GM19043 (cell line): ENCODE measurements at regions not wholly inside any gene's neighbourhood (a gene's known extent, or its start where the extent isn't known, plus 50 kb on each side); places are given as distances from the start of the nearest gene placed in this dataset.
"Not testable (repeated sequence)": the region's sequence is repeated elsewhere in the genome, so short reads cannot be mapped to it uniquely, and the experiment has no call there.

Experiments
- ATAC-seq: cut with Tn5 transposase; IDR thresholded peaks from one replicate; pipeline ENCODE4 v1.9.1; 2021; ENCODE audit warnings: low read depth; ENCODE audit not compliant: unreplicated experiment

DNA sequence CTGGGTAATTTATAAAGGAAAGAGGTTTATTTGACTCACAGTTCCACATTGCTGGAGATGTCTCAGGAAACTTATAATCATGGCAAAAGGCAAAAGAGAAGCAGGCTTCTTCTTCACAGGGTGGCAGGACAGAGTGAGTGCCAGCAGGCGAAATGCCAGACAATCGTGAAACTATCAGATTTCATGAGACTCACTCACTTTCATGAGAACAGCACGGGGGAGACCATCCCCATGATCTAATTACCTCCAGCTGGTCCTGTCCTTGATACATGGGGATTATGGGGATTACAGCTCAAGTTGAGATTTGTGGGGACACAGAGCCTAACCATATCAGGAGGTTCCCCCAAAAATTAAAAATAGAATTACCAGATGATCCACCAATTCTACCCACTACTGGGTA is 675.5 kb upstream of the SLC8A1 start:
- no peak for ATAC-seq

DNA sequence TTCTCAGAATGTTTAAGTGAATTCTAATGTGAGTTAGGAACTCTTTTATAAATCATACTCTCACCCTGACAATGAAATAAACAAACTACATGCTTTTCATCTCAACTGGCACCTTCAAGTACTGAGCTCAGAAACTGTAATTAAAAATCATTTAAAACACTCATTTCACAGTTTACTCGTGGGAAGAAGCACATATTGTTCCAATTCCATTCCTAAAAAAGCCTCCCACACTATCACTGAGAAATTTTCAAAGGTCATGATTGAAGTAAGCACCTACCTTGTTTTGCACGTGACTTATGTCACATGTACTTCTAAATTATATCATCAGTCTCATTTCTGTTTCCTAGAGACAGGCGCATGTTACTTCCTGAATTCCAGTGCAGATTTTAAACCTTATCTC is 678.1 kb upstream of the SLC8A1 start:
- no peak for ATAC-seq

DNA sequence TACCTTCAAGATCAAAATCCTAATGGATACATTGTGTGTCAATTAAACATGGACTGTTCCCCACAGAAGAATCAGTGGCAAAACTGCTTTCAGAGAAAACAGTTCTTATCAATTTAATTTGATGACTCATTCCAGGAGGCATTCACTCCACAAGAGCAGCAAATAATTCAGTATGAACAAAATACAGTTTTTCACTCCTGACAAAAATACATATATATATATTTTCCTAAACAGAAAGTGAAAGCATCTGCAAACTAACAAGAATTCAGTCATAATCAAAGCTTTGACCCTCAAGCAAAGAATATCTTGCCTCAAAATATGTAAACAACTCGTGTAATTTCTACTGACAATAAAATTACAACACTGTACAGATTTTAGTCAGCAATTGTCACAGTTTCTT is 685.1 kb upstream of the SLC8A1 start:
- no peak for ATAC-seq

DNA sequence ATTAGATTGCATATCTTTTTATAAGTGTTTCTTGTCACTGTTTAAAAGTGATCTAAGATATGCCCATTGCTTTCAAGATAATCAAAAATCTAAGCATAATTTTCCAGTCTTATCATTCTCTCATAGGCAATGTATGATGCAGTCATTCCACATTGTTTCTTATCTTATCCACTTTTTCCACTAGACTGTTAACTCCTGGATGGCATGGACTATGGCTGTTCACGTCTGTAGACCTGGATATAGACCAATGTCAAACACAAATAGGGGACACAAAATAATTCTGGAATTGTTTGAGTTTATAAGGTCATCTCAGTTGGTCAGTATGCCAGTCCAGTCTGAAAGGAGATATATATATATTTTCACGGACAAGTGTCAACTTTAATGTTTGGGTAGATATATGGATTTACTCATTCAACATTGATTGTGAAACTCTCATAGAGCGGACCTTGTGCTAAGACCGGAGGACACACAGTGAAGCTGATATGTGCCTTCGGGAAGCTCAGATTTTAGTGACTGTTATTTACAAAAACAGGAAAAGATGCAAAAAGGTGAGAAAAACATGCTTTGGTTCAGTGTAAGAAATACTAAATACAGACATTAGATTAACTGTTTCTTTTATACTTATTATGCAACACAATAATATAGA is 689.4 kb upstream of the SLC8A1 start:
- no peak for ATAC-seq

DNA sequence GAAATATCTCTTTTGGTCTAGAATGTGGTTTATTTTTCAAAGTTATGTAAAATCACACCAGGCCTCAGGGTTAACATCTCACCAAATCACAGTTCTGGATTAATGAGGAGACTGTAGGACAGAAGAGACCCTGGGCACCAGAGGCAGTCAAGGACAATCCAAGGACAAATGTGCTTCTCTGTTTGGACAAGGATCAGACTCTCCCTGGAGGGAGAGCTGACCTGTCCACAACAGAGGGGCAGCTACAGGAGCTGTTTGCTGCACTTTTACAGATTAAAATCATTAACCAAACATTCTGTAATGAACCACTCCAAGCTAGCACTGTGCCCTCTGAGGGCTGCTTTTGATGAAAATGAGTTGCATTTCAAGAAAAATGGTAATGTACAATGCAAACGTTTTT is 690.6 kb upstream of the SLC8A1 start:
- no peak for ATAC-seq

DNA sequence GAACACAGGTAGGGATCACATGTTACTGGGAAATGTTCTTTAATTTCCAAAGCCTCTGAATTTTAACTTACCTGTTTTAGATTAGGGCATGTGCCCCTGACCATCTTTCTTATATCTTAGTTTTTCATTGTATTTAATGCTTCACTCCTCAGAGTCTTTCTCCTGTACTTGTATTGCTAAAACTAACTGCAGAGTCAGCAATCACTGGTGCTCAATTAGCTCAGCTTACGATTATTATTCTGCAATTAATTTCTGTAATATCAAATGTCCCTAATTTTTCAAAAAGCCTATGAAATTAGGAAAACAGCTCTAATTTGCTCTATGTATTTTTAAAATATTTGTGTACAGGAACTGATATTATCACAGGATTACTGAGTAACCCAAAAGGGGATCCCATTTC is 693.2 kb upstream of the SLC8A1 start:
- ATAC-seq: no peak

DNA sequence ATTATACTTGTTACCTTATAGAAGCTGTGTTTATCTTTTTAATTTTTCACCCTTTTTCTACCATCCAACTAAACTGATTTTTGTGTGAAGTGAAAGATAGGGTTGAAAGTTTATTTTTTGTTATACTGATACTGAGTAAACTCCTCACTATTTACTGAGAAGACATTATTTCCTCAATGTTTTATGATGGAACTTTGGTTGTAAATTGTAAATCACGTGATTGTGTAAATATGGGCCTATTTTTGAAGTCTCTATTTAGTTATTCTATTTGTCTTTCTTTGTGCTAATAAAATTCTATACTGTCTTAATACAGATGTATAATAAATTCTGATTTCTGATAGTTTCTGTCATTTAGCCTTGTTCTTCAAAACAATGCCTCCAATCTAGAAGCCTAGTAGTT is 697.2 kb upstream of the SLC8A1 start:
- ATAC-seq: no peak

DNA sequence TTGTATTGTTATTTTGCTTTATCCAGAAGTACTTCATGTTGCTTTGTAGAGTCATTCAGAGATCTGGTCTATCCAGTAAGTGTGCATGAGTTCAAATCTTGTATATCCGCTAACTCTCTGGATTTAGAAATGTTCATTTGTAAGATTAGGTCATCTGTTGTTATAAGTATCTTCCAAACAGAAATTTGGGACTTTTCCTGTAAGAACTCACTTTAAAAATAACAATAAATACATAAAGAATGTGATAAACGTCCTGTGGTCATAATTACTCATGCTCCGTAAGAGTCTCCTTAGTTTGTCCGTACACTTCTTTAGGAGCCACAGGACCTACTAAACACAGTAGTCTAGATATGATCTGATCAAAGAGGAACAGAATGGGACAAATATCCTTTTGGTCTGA is 699.9 kb upstream of the SLC8A1 start:
- no peak for ATAC-seq

DNA sequence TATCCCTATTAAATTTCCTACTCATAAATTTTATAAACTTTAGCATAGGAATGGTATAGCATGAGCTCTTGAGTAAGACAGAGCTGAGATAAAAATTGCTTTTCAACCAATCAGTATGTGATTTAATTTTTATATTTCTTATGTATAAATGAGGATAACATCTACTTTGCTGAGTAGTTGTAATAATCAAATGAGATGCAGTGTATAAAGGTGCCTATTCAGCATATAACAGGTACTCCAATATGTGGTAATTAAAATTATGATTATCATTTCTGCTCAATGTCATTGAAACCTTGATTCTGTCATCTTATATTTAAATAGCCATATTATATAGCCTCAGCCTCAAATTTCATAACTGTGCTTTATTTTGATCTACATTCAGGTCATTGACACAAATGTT is 700.4 kb upstream of the SLC8A1 start:
- no peak for ATAC-seq

DNA sequence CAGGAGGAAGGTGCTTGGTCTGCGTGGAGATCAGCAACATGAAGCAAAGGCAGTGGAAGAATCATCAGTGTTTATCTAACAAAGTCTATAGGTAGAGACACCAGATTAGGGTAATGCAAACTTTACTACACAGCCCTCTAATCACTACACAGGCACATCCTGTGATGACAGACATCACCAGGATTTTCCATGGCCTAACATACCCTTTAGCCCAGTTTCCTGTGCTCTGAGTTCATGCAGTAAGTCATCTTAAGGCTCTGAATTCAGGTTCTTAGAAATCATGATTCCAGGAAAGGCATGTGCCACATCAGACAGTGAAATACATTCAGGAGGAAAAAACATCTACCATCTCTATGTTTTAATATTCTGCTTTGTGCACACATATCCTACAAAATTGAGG is 708.5 kb upstream of the SLC8A1 start:
- ATAC-seq: no peak

DNA sequence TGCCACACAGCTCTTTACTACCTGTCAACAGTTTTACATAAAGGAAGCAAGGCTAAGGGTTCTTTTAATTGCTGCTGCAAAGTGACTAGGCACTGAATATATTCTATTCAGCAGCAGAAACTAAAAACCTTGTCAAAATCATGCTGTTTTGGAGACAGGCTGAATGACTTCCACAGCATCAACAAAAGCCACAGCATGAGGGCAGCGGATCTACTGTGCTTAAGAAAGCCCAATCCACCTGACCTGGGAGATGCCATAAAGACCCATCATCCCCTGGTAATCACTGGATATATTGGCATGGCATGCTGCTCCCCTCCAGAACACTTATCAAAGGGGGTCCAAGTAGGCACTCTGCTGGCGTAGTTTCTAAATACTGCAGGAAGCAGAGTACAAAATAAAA is 715.1 kb upstream of the SLC8A1 start:
- ATAC-seq: no peak

DNA sequence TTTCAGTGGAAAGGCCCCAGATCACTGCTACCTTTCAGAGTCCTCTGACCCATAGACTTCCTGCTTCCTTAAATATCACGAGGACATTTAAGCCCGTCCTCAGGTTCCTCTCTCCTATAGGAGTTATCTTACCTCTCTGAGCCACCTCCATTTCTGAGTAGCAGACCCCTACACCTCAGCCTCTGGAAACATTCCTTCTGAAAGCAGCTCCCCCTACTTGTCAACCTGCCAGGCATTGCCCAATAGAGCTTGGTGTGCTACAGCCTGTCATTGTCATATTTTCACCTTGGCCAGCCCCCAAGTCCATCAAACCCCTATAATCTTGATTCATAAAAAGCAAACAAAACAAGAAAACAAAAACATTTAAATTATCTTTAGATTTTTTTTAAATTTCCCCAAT is 717.9 kb upstream of the SLC8A1 start:
- ATAC-seq: no peak

DNA sequence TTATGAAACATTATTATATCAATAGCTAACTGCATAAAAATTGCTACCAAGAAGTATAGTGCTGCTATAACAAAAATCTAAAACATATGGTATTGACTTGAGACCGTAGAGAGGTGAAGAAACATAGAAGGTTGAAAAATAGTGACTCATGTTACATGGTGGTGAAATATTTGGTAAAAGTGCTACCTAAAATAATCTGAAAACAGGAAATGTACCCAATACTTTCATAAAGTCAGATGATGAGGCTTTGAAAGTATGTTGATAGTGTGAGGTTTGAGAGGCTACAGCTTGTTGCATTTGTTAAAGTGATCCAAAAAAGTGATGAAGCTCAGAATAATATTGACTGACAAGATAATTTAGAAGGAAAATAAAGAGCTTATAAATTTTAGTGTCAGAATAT is 718.7 kb upstream of the SLC8A1 start:
- no peak for ATAC-seq

DNA sequence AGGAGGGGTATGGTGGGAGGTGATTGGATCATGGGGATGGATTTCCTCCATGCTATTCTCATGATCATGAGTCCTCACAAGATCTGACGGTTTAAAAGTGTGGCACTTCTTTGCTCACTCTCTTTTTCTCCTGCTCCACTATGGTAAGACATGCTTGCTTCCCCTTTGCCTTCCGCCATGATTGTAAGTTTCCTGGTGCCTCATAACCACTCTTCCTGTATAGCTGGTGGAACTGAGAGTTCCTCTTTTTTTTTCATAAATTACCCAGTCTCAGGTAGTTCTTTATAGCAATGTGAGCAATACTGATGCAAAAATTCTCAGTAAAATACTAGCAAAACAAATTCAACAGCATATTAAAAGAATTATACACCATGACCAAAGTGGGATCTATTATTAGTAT is 728.5 kb upstream of the SLC8A1 start:
- no peak for ATAC-seq

DNA sequence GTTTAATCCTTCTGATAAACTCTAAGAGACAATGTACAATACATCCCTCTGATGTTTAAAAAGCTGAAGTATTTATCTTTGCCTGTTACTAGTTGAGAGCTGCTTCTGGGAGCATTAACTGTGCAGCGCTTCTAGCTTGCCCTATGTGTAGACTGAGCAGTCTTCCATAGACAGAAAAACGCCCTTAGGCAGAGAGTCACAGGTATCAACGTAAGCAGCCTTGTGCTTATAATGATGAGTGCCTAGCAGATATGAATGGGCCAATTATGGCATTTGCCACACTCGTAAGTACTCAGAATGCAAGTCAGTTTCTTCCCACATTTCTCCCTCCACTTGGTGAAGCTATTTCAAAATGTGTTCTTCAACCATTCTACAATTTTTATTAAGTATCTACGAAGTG is 731.1 kb upstream of the SLC8A1 start:
- no peak for ATAC-seq

DNA sequence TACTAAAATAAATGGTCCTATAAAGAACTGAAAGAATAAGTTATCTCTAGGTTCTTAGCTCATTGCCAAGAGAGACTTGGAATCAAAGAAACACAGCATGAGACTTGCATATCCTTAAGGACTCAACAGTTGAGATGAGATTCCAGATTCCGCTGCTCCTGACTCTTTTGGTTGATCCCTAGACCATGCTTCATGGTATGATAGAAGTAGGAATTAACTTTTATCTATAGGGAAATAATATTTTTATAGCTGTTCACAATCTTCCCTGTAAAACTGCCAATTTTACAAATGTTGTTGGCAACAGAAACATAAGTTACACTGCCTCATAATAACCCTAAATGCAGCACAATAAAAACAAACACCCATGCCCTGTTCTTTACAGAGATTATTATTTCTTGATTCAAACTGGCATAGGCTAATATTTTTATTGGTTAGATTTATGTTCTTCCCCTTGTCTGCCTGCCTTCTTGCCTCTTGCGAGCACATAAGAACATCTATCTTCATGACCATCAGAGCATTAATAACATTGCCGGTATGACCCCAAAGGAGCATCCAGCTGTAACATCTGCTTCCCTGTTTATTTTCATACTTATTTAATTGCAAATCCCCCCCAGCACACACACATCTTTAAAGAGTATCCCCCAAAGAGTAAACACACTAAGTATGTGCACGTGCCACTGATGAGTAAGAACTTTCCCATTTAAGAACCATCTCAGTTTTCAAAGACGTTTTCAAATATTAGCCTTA is 735.7 kb upstream of the SLC8A1 start:
- ATAC-seq: no peak

DNA sequence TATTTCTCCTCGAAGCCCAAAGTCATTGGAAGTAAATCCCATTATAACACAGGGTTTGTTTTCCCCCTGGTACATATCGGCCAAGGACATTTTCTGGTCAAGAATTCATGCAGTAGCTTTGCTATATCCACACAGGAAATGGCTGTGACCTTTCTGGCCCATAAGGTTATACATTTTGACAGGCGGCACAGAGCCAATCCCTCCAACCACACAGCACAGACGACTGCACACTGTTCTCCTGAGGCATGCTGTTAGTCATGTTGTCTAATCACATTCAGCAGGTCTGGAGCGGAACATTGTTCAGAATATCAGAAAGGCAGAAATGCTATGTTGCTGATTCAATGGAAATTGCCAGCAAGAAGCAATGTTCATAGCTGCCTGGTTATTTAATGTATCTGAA is 742.3 kb upstream of the SLC8A1 start:
- no peak for ATAC-seq

DNA sequence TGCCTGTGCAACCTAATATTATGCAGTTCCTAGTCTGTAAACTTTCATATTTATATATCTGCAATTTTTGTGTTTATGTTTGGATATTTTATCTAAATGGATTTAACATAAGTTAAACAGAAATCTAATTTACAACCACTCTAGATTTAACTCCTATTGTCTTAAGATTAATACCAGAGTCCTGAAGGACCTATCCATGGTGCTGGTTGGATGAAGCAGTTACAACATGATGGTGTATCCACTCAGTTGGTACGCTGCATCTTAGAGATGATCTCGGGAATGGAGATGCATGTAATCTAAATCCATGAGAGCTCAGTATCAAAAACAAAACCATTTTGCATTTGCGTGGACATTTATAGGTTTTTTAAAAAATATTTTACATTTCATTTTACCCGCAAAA is 745.9 kb upstream of the SLC8A1 start:
- no peak for ATAC-seq

DNA sequence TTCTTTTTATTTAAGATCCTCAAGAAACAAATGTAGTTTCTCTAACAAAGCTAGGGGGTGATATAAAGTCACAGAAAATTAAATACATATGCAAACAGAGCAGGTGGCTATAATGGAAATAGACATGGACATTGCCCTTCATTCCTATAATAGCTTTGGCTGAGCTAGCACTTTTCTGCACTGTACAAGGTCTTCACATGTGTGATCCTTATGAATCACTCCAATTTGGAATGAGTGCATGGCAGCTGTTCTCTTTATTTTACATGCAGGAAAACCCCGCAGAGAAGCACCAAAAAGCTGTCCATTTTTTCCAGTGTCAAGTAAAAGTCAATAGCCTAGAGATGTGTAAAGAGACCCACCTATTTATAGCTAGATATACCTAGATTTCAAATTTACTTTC is 747.4 kb upstream of the SLC8A1 start:
- ATAC-seq: no peak

DNA sequence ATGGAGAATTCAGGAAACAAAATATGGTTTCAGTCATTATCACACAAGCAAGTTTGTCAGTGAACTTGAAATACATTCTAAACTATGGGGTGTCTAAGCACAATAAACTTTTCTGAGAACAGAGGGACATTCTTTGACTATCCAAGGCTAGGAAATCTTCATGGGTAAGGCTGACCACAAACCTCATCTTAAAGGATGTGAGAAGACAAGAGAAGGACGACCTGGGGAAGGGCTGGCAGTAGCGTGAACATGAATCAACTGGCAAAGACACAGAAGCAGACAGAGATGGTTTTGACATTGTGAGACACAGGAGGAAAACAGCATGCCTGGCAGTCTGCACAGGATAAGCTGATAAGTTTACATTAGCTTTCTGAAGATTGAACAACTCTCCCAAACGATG is 752.4 kb upstream of the SLC8A1 start:
- no peak for ATAC-seq

DNA sequence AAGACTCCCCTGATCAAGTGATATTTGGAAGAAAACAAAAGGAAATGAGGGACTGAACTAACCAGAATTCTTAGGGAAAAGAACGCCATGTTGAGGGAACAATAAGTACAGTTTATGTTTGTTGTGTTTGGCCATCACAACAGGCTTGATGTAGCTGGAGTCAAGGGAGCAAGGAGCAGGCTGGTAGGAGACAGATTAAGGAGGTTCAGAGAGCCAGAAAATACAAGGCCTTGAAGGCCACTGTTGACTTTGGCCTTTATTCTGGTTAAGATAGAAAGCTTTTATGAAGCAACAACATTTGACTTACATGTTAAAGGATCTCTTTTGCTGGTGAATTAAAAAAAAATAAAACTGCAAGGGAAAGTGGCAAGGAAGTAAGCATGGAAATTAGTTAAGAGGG is 754.1 kb upstream of the SLC8A1 start:
- no peak for ATAC-seq

DNA sequence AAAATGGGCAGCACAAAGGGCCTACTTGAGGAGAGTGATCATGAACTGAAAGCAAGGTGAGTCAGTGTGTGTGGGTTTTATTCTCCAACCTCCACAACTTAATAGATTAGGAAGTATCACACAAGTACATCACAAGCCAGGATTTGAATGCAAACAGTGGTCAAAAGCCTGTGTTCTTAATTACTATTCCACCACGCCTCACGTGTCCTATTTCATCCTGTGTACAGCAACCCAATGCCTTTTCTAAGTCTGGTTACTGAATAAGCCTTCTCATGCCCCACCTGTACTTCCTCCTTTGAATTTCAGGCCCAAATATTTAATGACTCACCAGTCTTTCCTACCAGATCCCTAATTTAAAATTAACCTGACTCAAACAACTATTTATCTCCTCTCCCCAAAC is 755.7 kb upstream of the SLC8A1 start:
- ATAC-seq: no peak

DNA sequence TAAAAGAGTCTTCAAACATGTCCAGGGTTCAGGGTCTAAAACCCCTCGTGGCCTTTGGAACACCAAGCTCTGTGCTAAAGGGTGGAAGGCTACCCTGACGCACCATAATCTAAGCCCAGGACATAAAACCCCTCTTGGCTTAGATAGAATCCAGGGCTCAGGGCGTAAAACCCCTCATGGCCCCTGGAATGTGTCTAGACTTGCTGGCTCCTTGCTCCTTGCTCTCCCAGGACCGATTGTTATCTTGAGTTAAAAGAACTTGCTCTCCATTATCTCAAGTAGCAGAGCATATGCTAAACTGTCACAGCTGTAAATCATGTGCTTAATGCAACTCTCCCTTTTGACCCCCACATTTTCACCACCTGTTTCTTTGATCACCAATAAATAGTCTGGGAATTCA is 758.1 kb upstream of the SLC8A1 start:
- ATAC-seq: not testable (repeated sequence)
